Progenitor cell of endocrine pancreas (in vitro differentiated cells): ENCODE measurements at regions not wholly inside any gene's neighbourhood (a gene's known extent, or its start where the extent isn't known, plus 50 kb on each side); places are given as distances from the start of the nearest gene placed in this dataset.

ENCODE experiments used
- DNase-seq: peaks from one replicate; pipeline ENCODE4 v3.0.0; 2021; ENCODE audit warnings: low spot score; ENCODE audit not compliant: unreplicated experiment
- H3K27ac Mint-ChIP-seq: 2 replicates; pipeline ENCODE4 v1.8.0; 2021; ENCODE audit warnings: mild to moderate bottlenecking, moderate library complexity, mixed read lengths
- H3K27me3 Mint-ChIP-seq: 2 replicates; pipeline ENCODE4 v1.8.0; 2021; ENCODE audit warnings: mixed read lengths
- H3K36me3 Mint-ChIP-seq: 2 replicates; pipeline ENCODE4 v1.8.0; 2022; ENCODE audit warnings: mixed read lengths; ENCODE audit not compliant: insufficient read depth
- H3K4me1 Mint-ChIP-seq: 2 replicates; pipeline ENCODE4 v1.8.0; 2021; ENCODE audit warnings: low read depth, mixed read lengths
- H3K4me3 Mint-ChIP-seq: 2 replicates; pipeline ENCODE4 v1.8.0; 2021; ENCODE audit warnings: low read depth, mild to moderate bottlenecking, moderate library complexity, mixed read lengths
- H3K9me3 Mint-ChIP-seq: 2 replicates; pipeline ENCODE4 v1.8.0; 2021; ENCODE audit warnings: low read depth, mixed read lengths
- TF ChIP-seq, protein P1 (sequence below): fragments of 200-600 bp; sonication (generic); IDR thresholded peaks from one replicate; pipeline ENCODE4 v1.5.0; 2021; ENCODE audit warnings: antibody characterized with exemption, mild to moderate bottlenecking; ENCODE audit not compliant: unreplicated experiment

DNA sequence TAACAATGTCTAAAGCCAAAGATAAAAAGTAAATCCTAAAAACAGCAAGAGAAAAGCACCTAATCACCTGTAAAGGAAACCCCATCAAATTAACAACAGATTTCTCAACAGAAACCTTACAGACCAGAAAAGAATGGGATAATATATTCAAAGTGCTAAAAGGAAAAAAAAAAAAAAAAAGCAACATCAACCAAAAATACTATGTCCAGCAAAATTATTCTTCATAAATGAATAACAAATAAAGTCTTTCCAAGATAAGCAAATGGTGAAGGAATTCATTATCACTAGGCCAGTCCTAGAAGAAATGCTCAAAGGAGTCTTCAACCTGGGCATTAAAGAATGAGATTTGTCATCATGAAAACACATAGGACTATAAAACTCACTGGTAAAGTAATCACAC, 192.0 kb upstream of the UBASH3B start:
- H3K9me3 Mint-ChIP-seq = peaks cover 27% of the 10 kb centered on the region
- H3K27ac Mint-ChIP-seq = no peak overlapping the region
- H3K4me3 Mint-ChIP-seq = no peak overlapping the region
- no peak for DNase-seq
- TF ChIP-seq, protein P1, sequence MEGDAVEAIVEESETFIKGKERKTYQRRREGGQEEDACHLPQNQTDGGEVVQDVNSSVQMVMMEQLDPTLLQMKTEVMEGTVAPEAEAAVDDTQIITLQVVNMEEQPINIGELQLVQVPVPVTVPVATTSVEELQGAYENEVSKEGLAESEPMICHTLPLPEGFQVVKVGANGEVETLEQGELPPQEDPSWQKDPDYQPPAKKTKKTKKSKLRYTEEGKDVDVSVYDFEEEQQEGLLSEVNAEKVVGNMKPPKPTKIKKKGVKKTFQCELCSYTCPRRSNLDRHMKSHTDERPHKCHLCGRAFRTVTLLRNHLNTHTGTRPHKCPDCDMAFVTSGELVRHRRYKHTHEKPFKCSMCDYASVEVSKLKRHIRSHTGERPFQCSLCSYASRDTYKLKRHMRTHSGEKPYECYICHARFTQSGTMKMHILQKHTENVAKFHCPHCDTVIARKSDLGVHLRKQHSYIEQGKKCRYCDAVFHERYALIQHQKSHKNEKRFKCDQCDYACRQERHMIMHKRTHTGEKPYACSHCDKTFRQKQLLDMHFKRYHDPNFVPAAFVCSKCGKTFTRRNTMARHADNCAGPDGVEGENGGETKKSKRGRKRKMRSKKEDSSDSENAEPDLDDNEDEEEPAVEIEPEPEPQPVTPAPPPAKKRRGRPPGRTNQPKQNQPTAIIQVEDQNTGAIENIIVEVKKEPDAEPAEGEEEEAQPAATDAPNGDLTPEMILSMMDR = no peak
- no peaks in the 10 kb centered on the region for H3K4me1 Mint-ChIP-seq
- H3K27me3 Mint-ChIP-seq = no peaks in the 10 kb centered on the region
- H3K36me3 Mint-ChIP-seq = no peaks in the 10 kb centered on the region

DNA sequence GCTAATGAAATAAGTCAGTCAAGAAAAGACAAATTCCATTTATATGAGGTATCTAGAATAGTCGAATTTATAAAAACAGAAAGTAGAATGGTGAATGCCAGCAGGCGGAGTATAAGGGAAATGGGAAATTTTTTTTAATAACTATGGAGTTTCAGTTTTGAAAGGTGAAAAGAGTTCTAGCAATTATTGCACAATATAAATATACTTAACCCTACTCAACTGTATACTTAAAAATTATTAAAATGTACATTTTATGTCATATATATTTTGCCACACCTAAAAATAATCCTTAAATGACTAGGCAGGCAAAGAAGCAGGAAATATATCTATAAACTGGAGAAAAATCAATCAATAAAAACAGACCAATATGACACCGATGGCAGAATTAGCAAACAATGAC, 196.5 kb upstream of the UBASH3B start:
- H3K27ac Mint-ChIP-seq = no peak overlapping the region
- H3K27me3 Mint-ChIP-seq = peaks cover 3% of the 10 kb centered on the region
- TF ChIP-seq, protein P1 = no peak
- H3K9me3 Mint-ChIP-seq = peaks cover 11% of the 10 kb centered on the region
- H3K4me1 Mint-ChIP-seq = no peaks in the 10 kb centered on the region
- peaks cover 1% of the 10 kb centered on the region for H3K36me3 Mint-ChIP-seq
- no peak for DNase-seq
- H3K4me3 Mint-ChIP-seq = no peak overlapping the region

DNA sequence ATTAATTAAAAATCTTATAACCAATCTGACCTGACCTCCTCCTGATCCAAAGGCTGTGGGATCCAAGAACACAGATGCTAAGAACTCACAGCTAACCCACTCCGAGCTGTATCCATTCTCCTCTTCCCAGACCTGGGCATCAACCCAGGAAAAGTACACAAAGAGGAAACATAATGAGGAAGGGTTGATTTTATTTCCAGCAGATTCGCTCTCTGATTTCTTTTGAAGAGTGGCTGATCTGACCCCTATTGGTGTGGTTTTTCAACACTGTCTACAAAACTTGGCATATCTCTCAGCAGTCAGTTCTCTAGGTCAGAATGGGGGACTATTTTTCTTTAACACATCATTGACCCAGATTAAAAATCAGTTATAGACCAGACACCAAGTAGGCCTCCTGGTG, 201.9 kb upstream of the UBASH3B start:
- H3K36me3 Mint-ChIP-seq = peaks cover 1% of the 10 kb centered on the region
- TF ChIP-seq, protein P1 = no peak
- H3K9me3 Mint-ChIP-seq = peaks cover 6% of the 10 kb centered on the region
- no peaks in the 10 kb centered on the region for H3K4me1 Mint-ChIP-seq
- no peak overlapping the region for H3K4me3 Mint-ChIP-seq
- no peak for DNase-seq
- peaks cover 3% of the 10 kb centered on the region for H3K27me3 Mint-ChIP-seq
- H3K27ac Mint-ChIP-seq = no peak overlapping the region

DNA sequence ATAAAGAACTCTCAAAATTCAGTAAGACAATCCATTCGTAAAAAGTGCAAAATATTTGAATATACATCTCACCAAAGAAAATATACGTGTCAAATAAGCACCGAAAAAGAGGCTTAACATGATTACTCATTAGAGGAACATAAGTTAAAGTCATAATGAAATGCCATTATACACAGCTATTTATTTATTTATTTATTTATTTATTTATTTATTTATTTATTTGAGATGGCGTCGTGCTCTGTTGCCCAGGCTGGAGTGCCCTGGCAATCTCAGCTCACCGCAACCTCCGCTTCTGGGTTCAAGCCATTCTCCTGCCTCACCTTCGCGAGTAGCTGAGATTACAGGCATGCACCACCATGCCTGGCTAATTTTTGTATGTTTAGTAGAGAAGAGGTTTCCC, 203.6 kb upstream of the UBASH3B start:
- H3K9me3 Mint-ChIP-seq = no peaks in the 10 kb centered on the region
- TF ChIP-seq, protein P1 = no peak
- peaks cover 1% of the 10 kb centered on the region for H3K36me3 Mint-ChIP-seq
- peaks cover 3% of the 10 kb centered on the region for H3K27me3 Mint-ChIP-seq
- no peak overlapping the region for H3K4me3 Mint-ChIP-seq
- DNase-seq = no peak
- H3K27ac Mint-ChIP-seq = no peak overlapping the region
- H3K4me1 Mint-ChIP-seq = no peaks in the 10 kb centered on the region

DNA sequence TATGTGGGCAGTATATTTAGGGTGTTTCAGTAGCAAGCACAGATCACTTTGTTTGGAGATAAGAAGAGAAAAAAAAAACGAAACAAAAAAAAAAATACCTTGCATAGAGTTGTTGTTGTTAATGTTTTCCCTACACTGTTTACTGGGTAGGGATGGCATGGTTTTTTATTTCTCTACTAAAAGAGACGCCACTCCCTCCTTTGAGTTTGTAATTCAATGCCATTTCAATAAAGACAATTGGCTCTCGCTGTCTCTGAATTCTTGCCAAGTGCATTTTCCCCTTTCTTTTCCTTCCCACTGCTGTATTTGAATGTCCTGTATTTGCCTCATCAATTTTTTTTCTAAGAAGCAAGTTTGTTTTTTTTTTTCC, 213.9 kb upstream of the UBASH3B start:
- TF ChIP-seq, protein P1 = no peak
- Mint-ChIP-seq H3K9me3 (no peaks in the 10 kb centered on the region), H3K27me3 (no peaks in the 10 kb centered on the region), H3K36me3 (no peaks in the 10 kb centered on the region), H3K4me1 (peaks cover 13% of the 10 kb centered on the region), H3K4me3 (no peak overlapping the region), H3K27ac (no peak overlapping the region)
- DNase-seq = no peak
